Activated CD4-positive, alpha-beta T cell treated with anti-CD3 and anti-CD28 coated beads, Interleukin-2, amount 10 ng/mL, durations not matched to agents 24 days and 14 days (primary cell): ENCODE measurements at regions not wholly inside any gene's neighbourhood (a gene's known extent, or its start where the extent isn't known, plus 50 kb on each side); places are given as distances from the start of the nearest gene placed in this dataset.

Experiments
- DNase-seq: peaks from one replicate; pipeline ENCODE4 v3.0.0; 2022
- H3K27ac Mint-ChIP-seq: one replicate; pipeline ENCODE4 v1.8.0; 2022; ENCODE audit warnings: mild to moderate bottlenecking, mixed read lengths
- H3K27me3 Mint-ChIP-seq: one replicate; pipeline ENCODE4 v1.8.0; 2022; ENCODE audit warnings: mixed read lengths
- H3K36me3 Mint-ChIP-seq: one replicate; pipeline ENCODE4 v1.8.0; 2022; ENCODE audit warnings: low read depth, mild to moderate bottlenecking, mixed read lengths
- H3K4me1 Mint-ChIP-seq: one replicate; pipeline ENCODE4 v1.8.0; 2021; ENCODE audit warnings: mixed read lengths
- H3K4me3 Mint-ChIP-seq: one replicate; pipeline ENCODE4 v1.8.0; 2022; ENCODE audit warnings: mild to moderate bottlenecking, moderate library complexity, mixed read lengths
- H3K9me3 Mint-ChIP-seq: one replicate; pipeline ENCODE4 v1.8.0; 2021; ENCODE audit warnings: mixed read lengths
- intact Hi-C: fragments of 100-400 bp; cut with micrococcal nuclease; formaldehyde crosslinking; loops from one replicate; pipeline ENCODE4 v1.15.1; 2023

DNA sequence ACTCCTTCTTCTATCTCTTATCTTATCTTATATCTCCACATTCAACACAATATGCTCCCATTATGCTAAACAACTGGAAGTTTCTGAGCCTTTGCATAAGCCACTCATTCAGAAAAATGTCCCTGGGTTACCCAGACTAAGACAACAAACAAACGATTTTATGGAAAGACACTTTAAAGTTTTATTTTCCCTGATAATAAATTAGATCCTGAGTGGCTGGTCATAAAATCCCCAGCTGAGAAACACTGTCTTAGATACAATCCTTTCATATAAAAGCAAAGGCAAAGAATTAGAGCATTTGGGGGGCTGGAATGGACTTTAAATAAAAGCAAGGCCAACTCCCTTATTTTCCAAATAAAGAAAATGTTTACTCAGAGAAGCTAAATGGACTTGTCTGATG is 322.3 kb downstream of the GBE1 start:
- H3K27me3 Mint-ChIP-seq: no peaks in the 10 kb centered on the region
- intact Hi-C loops: no loop called here
- no peak overlapping the region for H3K27ac Mint-ChIP-seq
- no peak for DNase-seq
- no peaks in the 10 kb centered on the region for H3K36me3 Mint-ChIP-seq
- no peaks in the 10 kb centered on the region for H3K9me3 Mint-ChIP-seq
- H3K4me3 Mint-ChIP-seq: no peak overlapping the region
- no peaks in the 10 kb centered on the region for H3K4me1 Mint-ChIP-seq

DNA sequence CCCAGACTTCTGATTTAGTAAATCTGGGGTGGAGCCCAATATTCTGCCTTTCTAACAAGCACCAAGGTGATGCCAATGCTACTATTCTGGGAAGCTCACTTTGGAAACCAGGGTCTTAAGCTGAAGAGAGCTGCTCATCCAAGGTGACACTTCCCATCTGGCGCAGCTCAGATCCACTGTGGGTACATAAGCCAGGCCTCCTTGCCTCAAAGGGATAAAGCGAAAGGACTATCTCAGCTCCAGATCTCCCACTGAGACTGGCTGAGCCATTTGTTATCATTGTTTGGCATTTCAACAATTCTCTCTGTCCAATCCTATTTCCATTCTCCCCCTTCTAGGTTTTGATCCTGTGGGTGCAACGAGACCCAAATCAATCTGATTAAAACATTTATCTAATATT is 323.8 kb downstream of the GBE1 start:
- no peaks in the 10 kb centered on the region for H3K36me3 Mint-ChIP-seq
- no peaks in the 10 kb centered on the region for H3K9me3 Mint-ChIP-seq
- H3K4me3 Mint-ChIP-seq: no peak overlapping the region
- intact Hi-C loops: no loop called here
- H3K27ac Mint-ChIP-seq: no peak overlapping the region
- H3K27me3 Mint-ChIP-seq: no peaks in the 10 kb centered on the region
- no peak for DNase-seq
- no peaks in the 10 kb centered on the region for H3K4me1 Mint-ChIP-seq

DNA sequence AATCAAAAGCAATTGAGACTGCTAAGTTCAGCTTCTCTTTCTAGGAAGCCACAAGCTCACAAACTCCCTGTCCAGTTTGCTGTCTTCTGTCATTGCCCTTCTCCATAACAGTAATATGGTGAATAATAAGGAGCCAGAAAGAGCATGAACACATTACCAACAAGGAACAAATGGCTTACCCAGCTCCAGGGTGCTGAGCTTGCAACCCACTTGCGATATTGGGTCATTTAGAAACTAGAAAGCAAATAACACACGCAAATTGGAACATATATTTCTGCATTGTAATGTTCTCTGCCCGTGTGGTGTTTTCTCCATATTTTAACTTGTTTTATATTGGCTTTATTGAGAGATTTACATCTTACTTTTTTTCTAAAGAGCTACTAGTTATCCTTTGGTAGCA is 325.3 kb downstream of the GBE1 start:
- Mint-ChIP-seq H3K9me3 (no peaks in the 10 kb centered on the region), H3K27ac (no peak overlapping the region), H3K27me3 (no peaks in the 10 kb centered on the region), H3K36me3 (no peaks in the 10 kb centered on the region), H3K4me1 (no peaks in the 10 kb centered on the region), H3K4me3 (no peak overlapping the region)
- DNase-seq: no peak
- intact Hi-C loops: no loop called here

DNA sequence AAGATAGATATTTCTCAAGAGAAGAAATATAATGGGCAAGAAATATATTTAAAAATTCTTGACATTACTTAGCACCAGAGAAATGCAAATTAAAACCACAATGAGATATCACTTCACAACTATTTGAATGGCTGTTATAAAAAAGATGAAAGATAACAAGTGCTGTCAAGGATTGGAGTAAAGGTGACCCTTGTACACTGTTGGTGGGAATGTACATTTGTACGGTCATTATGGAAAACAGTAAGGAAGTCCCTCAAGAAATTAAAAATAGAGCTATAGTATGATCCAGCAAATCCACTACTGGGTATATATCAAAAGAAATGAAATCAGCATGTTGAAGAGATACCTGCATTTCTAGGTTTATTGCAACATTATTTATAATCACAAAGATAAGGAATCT is 326.4 kb downstream of the GBE1 start:
- Mint-ChIP-seq H3K27me3 (no peaks in the 10 kb centered on the region), H3K4me3 (no peak overlapping the region)

DNA sequence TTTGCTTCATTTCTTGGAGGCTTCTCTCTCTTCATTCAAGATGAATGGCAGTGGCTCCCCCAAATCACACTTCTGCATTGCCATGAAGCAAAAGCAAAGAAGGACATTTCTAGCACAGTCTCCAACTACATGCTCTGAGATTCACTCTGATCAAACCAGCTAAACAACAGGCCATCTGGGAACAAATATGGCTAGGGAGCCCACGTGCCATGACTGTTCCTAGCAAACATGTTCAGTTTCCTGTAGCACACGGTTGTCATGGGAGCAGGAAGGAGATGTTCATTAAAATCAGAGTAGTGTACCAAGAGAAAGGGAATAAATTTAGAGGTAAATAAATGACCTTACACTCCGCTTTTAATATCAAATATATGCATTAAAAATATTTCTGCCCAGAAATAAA is 327.3 kb downstream of the GBE1 start:
- Mint-ChIP-seq H3K27me3 (no peaks in the 10 kb centered on the region), H3K4me3 (no peak overlapping the region), H3K36me3 (no peaks in the 10 kb centered on the region), H3K4me1 (no peaks in the 10 kb centered on the region), H3K9me3 (no peaks in the 10 kb centered on the region), H3K27ac (no peak overlapping the region)
- intact Hi-C loops: no loop called here
- DNase-seq: no peak

More for the DNA sequence above, 326.4 kb downstream of the GBE1 start:
- H3K36me3 Mint-ChIP-seq: no peaks in the 10 kb centered on the region
- H3K4me1 Mint-ChIP-seq: no peaks in the 10 kb centered on the region
- no peak for DNase-seq
- intact Hi-C loops: no loop called here
- H3K9me3 Mint-ChIP-seq: no peaks in the 10 kb centered on the region
- H3K27ac Mint-ChIP-seq: no peak overlapping the region

DNA sequence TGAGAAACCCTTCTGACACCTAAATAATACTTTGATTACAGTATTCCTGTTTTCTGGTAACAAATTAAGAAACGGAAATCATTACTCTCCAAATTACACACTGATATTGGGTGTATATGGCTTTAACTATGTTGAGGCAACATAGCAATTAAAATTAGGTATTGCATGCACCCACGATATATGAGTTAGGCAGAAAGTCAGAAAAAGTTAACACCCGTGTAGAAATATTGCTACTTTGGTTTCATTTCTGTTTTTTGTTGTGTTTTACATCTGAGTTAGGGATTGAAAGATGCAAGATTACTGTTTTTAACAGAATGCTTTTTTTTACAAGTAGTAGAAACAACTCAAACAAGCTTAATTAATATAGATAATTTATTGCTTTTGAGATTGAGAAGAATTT is 327.8 kb downstream of the GBE1 start:
- no peak overlapping the region for H3K27ac Mint-ChIP-seq
- intact Hi-C loops: no loop called here
- H3K4me3 Mint-ChIP-seq: no peak overlapping the region
- no peaks in the 10 kb centered on the region for H3K27me3 Mint-ChIP-seq
- H3K9me3 Mint-ChIP-seq: no peaks in the 10 kb centered on the region
- no peaks in the 10 kb centered on the region for H3K36me3 Mint-ChIP-seq
- DNase-seq: no peak
- no peaks in the 10 kb centered on the region for H3K4me1 Mint-ChIP-seq

DNA sequence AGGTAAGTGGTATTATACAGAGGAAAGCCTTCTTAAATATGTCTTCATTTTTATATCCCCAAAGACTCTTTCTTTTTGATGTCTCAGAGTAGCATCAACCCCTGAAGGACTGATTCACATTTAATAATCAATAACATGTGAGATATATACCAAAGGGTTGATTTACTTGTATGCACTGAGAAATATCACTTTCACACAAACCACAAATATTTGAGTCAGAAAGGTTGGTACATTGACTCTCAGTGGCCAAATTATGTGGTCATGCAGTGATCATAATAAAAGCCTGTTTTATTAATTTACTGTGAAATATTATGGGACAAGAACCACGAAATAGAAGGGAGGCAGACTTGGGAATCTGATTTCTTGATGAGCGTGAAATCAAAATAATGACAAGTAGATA is 329.0 kb downstream of the GBE1 start:
- Mint-ChIP-seq H3K9me3 (no peaks in the 10 kb centered on the region), H3K4me3 (no peak overlapping the region), H3K36me3 (no peaks in the 10 kb centered on the region), H3K27ac (no peak overlapping the region), H3K27me3 (no peaks in the 10 kb centered on the region), H3K4me1 (no peaks in the 10 kb centered on the region)
- DNase-seq: no peak
- intact Hi-C loops: no loop called here

DNA sequence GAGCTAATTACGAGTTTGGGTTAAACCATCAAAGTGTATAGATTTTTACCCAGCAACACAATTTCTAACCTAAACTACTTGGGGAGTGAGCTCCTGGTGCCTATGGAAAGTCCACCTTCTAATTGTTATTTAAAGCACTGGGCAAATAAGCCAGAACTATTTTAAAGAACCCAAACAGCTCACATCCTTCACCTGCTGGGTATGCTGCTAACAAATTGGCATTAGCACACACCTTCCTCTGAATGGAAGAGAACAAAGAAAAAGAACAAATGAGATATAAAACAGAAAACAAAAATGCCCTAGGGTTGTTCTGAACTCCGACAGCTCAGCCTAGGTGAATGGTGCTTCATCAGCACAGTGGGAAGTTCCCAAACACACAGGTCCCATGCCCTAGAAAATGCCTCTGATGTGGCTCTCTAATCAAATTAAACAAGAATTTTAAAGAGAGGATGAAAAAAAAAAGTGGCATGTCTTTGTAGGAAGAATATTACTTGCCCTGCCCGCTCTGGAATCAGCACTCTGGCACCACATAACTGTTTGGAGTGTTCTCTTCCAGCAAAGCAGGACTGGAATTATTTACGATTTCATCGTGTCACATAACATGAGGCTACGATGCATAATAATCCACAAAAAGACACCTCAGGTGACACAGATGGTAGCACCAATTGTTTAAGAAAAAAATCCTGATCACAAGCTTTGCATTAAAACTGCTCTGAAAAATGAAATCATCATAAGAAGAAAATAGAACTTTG is 334.4 kb downstream of the GBE1 start:
- Mint-ChIP-seq H3K4me3 (no peak overlapping the region), H3K4me1 (no peaks in the 10 kb centered on the region), H3K9me3 (no peaks in the 10 kb centered on the region), H3K36me3 (no peaks in the 10 kb centered on the region), H3K27me3 (no peaks in the 10 kb centered on the region), H3K27ac (no peak overlapping the region)
- DNase-seq: no peak
- intact Hi-C loops: no loop called here

DNA sequence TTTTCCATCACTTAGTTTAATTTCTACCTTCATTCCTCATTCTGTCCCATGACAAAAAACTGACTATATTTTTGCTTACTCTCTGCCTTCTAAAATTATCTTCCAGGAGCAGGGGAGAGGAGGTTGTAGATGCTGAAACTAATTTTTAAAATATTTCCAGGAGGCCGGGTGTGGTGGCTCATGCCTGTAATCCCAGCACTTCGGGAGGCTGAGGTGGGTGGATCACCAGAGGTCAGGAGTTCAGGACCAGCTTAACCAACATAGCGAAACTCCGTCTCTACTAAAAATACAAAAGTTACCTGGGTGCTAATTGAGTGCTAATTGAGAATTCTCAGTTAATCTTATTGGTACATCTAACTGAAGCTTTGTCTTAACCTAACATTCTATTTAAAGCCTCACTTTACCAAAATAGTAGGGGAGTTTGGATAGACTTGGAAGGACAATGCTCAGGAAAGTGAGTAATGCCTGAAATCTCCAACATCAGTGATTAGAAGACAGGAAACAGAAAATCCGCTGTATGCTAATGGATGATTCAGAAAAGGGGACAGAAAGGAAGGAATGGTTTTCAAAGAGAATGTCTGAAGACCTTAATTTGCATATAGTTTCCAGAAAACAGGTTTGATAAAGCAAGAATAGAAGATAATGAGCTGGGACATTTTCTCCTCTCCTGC is 336.1 kb downstream of the GBE1 start:
- Mint-ChIP-seq H3K27ac (no peak overlapping the region), H3K4me1 (no peaks in the 10 kb centered on the region), H3K9me3 (no peaks in the 10 kb centered on the region), H3K36me3 (no peaks in the 10 kb centered on the region), H3K4me3 (no peak overlapping the region), H3K27me3 (no peaks in the 10 kb centered on the region)
- DNase-seq: no peak
- intact Hi-C loops: no loop called here

DNA sequence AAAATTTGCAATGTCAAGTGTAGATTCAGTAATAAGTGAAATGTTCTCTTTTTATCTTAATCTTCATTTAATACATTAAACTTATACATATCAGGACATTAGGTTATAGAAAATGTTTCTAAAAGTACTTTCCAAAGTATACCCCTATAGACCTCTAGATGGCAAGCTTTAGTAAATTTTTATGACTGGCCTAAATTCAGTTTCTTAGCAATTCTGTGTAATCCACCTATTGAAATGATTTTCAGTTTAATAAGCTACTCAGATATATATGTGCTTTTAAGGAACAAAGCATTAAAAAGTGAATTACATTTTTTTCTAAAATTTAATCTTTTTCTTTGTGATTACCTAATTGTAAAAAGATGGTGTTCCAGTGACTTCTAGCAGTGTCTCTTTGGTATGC is 342.2 kb downstream of the GBE1 start:
- Mint-ChIP-seq H3K4me3 (no peak overlapping the region), H3K4me1 (no peaks in the 10 kb centered on the region), H3K9me3 (no peaks in the 10 kb centered on the region), H3K27me3 (no peaks in the 10 kb centered on the region), H3K36me3 (no peaks in the 10 kb centered on the region), H3K27ac (no peak overlapping the region)
- intact Hi-C loops: no loop called here
- no peak for DNase-seq

DNA sequence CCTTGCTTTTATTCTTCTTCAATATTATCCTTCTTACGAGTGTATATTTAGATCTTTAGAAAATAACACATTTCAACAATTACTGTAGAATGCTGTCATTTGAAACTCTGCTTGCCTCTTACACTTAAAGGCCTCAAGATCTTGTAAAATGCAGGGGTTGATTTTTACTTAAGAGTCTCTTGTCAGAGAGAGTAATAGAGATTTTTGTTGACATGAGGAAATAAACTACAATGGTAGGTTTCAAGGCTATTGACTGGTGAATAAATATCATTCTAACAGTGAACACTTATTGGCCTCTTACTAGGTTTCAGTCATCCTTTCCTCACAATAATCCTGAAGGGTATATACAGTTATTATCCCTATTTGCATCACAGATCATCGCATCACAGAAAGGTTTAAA is 344.6 kb downstream of the GBE1 start:
- H3K9me3 Mint-ChIP-seq: no peaks in the 10 kb centered on the region
- no peaks in the 10 kb centered on the region for H3K4me1 Mint-ChIP-seq
- H3K4me3 Mint-ChIP-seq: no peak overlapping the region
- DNase-seq: no peak
- H3K27me3 Mint-ChIP-seq: no peaks in the 10 kb centered on the region
- intact Hi-C loops: no loop called here
- no peaks in the 10 kb centered on the region for H3K36me3 Mint-ChIP-seq
- no peak overlapping the region for H3K27ac Mint-ChIP-seq

DNA sequence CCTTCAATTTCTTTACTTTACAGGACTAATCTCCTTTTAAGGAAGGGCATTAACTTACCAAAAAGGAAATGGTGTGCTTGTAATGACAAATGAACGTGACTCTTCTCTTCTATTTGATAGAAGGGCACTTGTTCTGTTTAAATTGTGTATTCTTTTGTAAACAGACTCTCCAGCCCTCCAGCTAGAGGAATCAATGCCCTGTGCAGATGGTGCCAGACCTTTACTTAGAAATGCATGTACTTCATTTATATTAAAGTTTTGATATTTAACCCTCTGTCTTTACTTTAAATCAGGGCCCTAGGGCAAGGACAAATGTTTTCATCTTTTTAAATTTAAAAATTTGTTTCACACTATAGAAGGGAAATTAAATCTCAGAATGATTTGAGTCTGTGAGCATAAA is 355.1 kb downstream of the GBE1 start:
- no peak overlapping the region for H3K4me3 Mint-ChIP-seq
- H3K27me3 Mint-ChIP-seq: no peaks in the 10 kb centered on the region
- H3K36me3 Mint-ChIP-seq: no peaks in the 10 kb centered on the region
- intact Hi-C loops: no loop called here
- no peaks in the 10 kb centered on the region for H3K9me3 Mint-ChIP-seq
- no peak overlapping the region for H3K27ac Mint-ChIP-seq
- no peaks in the 10 kb centered on the region for H3K4me1 Mint-ChIP-seq
- DNase-seq: no peak

DNA sequence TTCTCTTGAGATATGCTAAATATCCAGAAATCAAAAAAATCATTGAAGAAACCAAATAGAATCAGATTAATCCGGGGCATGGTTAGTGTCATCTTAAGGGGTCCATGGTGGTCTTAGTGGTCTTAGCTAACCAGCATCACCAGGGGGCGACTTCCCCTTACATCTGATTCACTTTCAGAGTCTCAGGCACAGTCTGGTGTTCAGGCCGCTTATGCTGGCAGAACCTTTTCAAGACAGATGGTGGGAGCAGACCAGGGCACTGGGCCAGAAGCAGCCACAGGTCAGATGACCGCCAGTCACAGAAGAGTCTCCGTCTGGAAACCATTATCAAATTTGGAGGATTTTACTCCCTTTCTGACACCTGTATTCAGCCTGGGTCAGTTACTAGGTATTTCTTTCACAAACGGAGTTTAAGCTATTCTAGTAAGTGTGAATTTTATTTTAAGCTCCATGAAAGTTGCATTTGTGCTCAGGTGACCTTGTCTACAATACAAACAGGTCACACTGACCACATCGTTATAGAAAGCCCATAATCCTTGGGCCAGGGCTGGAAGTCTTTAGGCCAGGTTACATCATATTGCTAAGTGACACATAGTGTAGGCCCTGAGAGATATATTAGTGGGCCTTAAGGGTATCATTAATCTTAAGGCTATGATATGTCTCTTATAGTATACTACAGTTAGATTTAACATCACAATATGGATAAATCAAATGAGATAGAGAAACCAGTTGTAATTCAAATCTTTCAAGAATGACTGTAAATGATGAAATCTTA is 365.5 kb downstream of the GBE1 start:
- Mint-ChIP-seq H3K9me3 (no peaks in the 10 kb centered on the region), H3K36me3 (no peaks in the 10 kb centered on the region), H3K4me1 (no peaks in the 10 kb centered on the region), H3K27ac (no peak overlapping the region), H3K4me3 (no peak overlapping the region), H3K27me3 (no peaks in the 10 kb centered on the region)
- no peak for DNase-seq
- intact Hi-C loops: no loop called here

DNA sequence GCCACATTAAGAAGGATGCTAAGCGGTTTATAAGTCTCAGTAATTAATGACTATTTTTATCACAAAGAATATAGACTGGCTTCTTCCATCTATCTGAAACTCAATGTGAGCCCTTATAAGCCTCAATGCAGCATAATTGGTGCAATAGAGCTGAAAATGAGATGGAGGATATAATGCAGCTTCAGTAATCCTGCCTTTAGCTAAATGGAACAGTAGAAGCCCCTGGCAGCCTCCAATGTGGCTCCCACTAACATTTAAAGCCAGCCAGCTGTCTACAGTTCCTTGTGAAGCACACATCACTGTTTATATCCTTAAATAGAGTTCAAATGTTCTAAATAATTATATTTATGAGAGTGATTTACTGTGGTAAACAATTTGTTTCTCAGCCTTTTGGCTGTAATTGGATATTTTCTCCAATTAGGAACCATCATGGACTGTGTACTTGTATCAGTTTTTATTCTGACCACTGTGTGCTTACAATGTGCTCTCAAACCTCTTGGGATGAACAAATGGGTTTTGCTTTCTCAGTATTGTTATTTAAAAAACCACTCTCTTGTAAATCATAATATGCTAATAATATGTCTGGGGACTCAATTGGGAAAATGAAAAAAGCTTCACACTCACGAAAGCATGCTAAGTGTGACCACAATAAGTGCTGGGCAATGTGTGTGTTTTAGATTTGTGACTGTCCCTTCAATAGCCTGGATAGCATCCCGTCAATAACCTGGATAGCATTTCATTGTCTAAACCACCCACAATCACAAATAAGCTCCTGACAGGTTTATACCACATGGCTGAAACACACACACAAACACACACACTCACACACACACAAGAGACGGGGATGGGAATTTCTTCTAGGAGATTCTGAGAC is 366.6 kb downstream of the GBE1 start:
- no peak for DNase-seq
- Mint-ChIP-seq H3K4me1 (no peaks in the 10 kb centered on the region), H3K9me3 (no peaks in the 10 kb centered on the region), H3K4me3 (no peak overlapping the region), H3K36me3 (no peaks in the 10 kb centered on the region), H3K27me3 (no peaks in the 10 kb centered on the region), H3K27ac (no peak overlapping the region)
- intact Hi-C loops: no loop called here
